GM10248 (cell line): ENCODE measurements at regions not wholly inside any gene's neighbourhood (a gene's known extent, or its start where the extent isn't known, plus 50 kb on each side); places are given as distances from the start of the nearest gene placed in this dataset.

ENCODE experiments used
- CTCF ChIA-PET: fragments of 300-600 bp; sonication (Branson Sonifier 250); formaldehyde crosslinking; extraction: SDS; loops from one replicate; lab custom pipeline; 2021; ENCODE audit warnings: antibody characterized with exemption; lab: Yijun Ruan, JAX
- POLR2A ChIA-PET: fragments of 350-650 bp; sonication (Branson Sonifier 250); formaldehyde crosslinking; extraction: SDS; loops from one replicate; lab custom pipeline; 2020; ENCODE audit warnings: antibody characterized with exemption; lab: Yijun Ruan, JAX
- DNase-seq: peaks from one replicate; pipeline ENCODE4 v3.0.0; 2012; ENCODE audit errors: extremely low spot score
- CTCF ChIP-seq: IDR thresholded peaks from 2 replicates; pipeline ENCODE4 v1.5.1; 2012; ENCODE audit warnings: mild to moderate bottlenecking, low read depth; ENCODE audit errors: extremely low read depth, missing control alignments, control extremely low read depth

DNA sequence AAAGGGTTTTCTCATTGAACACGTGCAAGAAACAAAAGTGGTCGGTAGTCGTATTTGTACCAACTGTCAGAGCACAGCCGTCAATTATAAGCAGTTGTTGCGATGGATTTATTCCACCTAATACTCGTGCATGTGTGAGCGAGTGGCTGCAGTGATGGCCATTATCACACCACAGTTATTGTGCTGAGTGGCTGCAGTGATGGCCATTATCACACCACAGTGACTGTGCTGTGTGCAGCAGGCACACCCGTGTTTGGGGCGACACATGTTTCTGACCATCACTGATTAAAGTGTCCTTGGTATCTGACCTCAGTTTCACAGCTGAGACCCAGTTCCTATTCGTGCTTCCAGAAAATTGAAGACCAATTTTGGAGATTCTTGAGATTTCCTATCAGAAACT, 142.9 kb upstream of the PFKP start:
- CTCF ChIA-PET = interaction anchor here (6.8 kb wide), 1 partner anchor 120 kb away, joined by 106 read pairs; no protein-coding TSS in a partner anchor
- POLR2A ChIA-PET = no interaction called here
- DNase-seq = no peak
- no peak for TF ChIP-seq CTCF

- no peak for TF ChIP-seq CTCF
- ChIA-PET POLR2A (no interaction called here), CTCF (interaction anchor here (1.4 kb wide), 1 partner anchor 122 kb away, joined by 5 read pairs; no protein-coding TSS in a partner anchor)
- no peak for DNase-seq
Observed at GRCh38 chr10:2921956-2922680, 145.2 kb upstream of the PFKP start.

DNA sequence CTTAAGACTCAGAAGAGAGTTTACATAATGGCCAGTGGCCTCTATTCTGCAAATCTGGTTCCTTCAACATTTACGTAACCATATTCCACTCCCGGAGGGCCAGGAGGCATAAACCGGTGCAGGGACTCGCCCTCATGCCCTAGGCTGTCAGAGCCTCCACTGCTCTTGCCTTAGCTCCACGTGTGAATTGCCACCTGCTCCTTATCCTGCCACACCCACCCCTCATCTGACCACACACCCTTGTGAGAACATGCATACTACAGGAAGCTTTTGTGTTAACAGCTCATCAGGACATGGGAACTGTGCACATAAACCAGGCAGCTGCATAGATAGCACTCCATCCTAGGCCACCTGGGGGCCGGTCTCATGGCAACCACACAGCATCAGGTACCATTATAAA, 146.7 kb upstream of the PFKP start:
- no peak for TF ChIP-seq CTCF
- POLR2A ChIA-PET = no interaction called here
- CTCF ChIA-PET = interaction anchor here (1.0 to 1.4 kb wide), 6 partner anchors 7 to 123 kb away, joined by 3 to 4 read pairs (median 3); no protein-coding TSS in a partner anchor
- no peak for DNase-seq

DNA sequence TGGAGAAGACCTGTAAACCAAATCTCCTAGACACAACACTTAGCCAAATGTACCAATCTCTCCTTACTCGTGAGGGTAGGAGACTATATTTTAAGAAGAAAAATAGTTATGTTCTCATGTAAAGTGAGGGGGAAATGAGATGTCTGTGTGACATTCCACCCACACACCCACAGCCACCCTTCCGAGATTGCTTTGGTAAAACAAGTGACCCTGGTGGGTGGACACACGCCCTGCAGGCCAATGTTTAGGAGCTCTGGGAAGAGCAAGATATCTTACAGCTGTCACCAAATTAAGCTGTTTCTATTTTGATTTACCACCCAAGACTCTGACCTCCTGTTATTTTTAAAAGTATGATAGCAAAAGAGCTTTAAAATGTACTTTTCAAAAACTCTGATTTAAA, 147.2 kb upstream of the PFKP start:
- CTCF ChIA-PET = interaction anchor here (1.0 to 1.4 kb wide), 5 partner anchors 8 to 124 kb away, joined by 3 to 4 read pairs (median 3); no protein-coding TSS in a partner anchor
- TF ChIP-seq CTCF = no peak
- no peak for DNase-seq
- POLR2A ChIA-PET = no interaction called here

- POLR2A ChIA-PET = no interaction called here
- DNase-seq = no peak
- TF ChIP-seq CTCF = no peak
- CTCF ChIA-PET = no interaction called here
Observed at GRCh38 chr10:2919016-2919415, 148.3 kb upstream of the PFKP start.

DNA sequence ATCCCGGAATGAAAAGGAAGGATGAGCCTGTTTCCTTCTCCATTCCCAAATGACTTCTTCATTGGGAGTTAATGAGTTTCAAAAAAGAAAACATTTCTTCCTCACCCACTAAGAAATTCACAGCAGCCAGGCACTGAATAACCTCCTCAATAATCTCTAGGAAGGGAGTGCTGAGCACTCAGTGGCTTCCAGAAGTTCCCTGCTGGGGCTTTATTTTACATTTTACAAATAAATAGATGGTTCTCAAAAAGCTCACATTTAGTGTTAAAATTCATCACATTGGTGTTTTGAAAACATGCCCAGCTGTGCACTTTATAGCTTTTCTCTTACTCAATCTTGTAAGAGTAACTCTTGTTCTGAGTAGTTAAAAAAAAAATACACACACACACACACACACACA, 148.9 kb upstream of the PFKP start:
- TF ChIP-seq CTCF = no peak
- CTCF ChIA-PET = interaction anchor here (1.3 kb wide), 1 partner anchor 14 kb away, joined by 3 read pairs; no protein-coding TSS in a partner anchor
- POLR2A ChIA-PET = no interaction called here
- DNase-seq = no peak
